Activated naive CD8-positive, alpha-beta T cell treated with anti-CD3 and anti-CD28 coated beads for 36 hours (primary cell): ENCODE measurements at regions not wholly inside any gene's neighbourhood (a gene's known extent, or its start where the extent isn't known, plus 50 kb on each side); places are given as distances from the start of the nearest gene placed in this dataset.

ENCODE experiments used
- DNase-seq: peaks from one replicate; pipeline ENCODE4 v3.0.0; 2021
- H3K27ac Mint-ChIP-seq: one replicate; pipeline ENCODE4 v1.8.0; 2022; ENCODE audit warnings: mild to moderate bottlenecking, moderate library complexity, mixed read lengths
- H3K27me3 Mint-ChIP-seq: one replicate; pipeline ENCODE4 v1.8.0; 2022; ENCODE audit warnings: mild to moderate bottlenecking, mixed read lengths
- H3K36me3 Mint-ChIP-seq: one replicate; pipeline ENCODE4 v1.8.0; 2021; ENCODE audit warnings: mild to moderate bottlenecking, mixed read lengths
- H3K4me1 Mint-ChIP-seq: one replicate; pipeline ENCODE4 v1.8.0; 2021; ENCODE audit warnings: mixed read lengths
- H3K4me3 Mint-ChIP-seq: one replicate; pipeline ENCODE4 v1.8.0; 2022; ENCODE audit warnings: mild to moderate bottlenecking, moderate library complexity, mixed read lengths
- H3K9me3 Mint-ChIP-seq: one replicate; pipeline ENCODE4 v1.8.0; 2022; ENCODE audit warnings: mixed read lengths

DNA sequence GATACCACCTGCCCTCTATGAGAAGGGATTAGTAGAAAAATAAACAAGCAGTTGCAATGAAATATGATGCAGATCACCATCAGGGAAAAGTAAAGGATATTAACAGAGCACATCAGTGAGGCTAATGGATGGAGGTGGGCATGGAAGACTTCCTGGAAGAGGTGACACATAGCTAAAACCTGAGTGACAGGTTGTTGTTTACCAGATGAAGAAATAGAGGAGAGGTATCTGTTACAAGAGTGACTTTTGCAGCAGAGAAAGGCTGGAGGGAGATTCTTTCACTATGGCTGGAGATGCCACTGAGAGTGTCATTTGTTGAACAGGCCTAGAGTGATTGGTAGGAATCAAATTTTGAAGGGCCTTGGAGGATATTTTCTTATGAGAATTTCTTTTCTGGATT, 646.2 kb downstream of the GATA3 start:
- Mint-ChIP-seq H3K9me3 (peaks cover 1% of the 10 kb centered on the region), H3K27me3 (no peaks in the 10 kb centered on the region), H3K4me3 (no peak overlapping the region), H3K4me1 (no peaks in the 10 kb centered on the region), H3K36me3 (no peaks in the 10 kb centered on the region), H3K27ac (no peak overlapping the region)
- DNase-seq: no peak

DNA sequence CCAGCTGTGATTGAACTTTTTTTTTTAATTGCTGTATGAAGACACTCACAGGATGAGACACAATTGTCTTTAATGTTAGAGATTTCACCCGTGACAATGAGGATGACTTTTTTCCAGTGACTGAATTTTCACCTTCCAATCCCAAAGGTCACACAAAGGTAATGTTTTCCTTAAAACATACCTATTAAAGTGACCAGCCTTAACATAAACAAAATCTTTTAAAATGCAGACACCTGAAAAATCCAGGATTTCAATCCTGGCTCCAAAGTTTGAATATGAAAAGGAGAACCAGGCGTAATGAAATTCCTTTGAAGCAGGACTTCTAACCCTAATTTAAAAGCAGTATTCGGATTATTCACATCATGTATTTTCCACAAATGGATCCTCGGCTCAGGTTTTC, 647.7 kb downstream of the GATA3 start:
- no peak for DNase-seq
- Mint-ChIP-seq H3K9me3 (no peaks in the 10 kb centered on the region), H3K36me3 (no peaks in the 10 kb centered on the region), H3K4me3 (no peak overlapping the region), H3K27me3 (no peaks in the 10 kb centered on the region), H3K4me1 (no peaks in the 10 kb centered on the region), H3K27ac (no peak overlapping the region)

DNA sequence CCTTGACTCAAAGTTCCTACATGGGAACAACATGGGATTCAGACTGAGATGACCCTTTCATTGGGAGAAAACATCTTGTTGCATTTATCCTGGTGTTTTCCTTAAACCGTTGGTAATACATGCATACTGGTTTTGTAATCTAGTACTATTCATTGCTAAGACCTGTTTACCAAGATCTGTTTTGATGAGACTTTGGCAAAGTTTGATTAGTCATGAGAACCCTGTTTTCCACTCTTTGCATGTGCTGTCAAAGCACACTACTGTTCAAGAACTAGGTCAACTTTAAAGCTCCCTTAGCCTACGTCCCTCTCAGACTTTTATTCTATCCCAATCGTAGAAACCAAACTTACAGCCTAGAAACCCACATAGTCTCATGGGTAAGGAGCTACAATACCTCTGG, 650.9 kb downstream of the GATA3 start:
- DNase-seq: no peak
- Mint-ChIP-seq H3K4me3 (no peak overlapping the region), H3K4me1 (no peaks in the 10 kb centered on the region)

DNA sequence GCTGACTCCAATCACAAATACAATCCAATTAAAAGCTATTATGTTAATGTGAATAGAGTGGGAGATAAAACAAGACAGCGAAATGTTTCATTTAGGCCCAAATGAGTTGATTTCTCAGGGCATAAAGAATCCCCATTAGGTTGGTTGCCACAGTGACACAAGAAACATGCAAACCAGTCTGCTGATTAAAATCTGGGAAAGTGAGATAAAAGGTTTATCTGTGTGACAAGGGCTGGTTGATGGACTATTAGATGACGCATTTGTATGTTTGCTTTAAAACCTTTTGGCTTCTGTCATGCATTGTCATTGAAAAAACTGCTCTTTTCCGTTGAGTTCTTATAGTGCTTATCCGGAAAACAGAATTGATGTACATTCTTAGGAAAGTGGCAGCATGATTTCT, 658.2 kb downstream of the GATA3 start:
- no peak for DNase-seq
- no peaks in the 10 kb centered on the region for H3K4me1 Mint-ChIP-seq
- no peaks in the 10 kb centered on the region for H3K9me3 Mint-ChIP-seq
- H3K36me3 Mint-ChIP-seq: no peaks in the 10 kb centered on the region
- H3K27ac Mint-ChIP-seq: no peak overlapping the region
- H3K27me3 Mint-ChIP-seq: peaks cover 13% of the 10 kb centered on the region
- no peak overlapping the region for H3K4me3 Mint-ChIP-seq

More for the DNA sequence above, 650.9 kb downstream of the GATA3 start:
- Mint-ChIP-seq H3K27ac (no peak overlapping the region), H3K9me3 (no peaks in the 10 kb centered on the region), H3K27me3 (no peaks in the 10 kb centered on the region), H3K36me3 (no peaks in the 10 kb centered on the region)

DNA sequence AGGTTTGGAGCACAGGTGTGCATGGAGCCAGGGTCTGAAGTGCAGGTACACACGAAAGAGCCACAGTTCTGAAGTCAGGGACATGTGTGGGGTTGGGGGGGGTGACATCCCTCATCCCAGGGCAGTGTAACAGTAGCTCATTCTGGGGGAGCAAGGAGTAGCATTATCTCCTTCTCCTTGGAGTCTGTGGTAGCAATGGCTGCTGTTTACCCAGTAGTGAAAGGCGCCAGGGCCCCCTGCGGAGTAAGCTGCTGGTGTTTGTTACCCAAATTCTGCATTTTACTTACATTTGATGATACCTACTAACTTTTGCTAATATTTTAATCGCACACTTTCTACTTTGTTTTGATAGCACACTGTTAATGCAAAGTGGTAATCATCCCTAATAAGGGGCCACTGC, 665.5 kb downstream of the GATA3 start:
- no peak for DNase-seq
- Mint-ChIP-seq H3K9me3 (peaks cover 24% of the 10 kb centered on the region), H3K27me3 (peaks cover 3% of the 10 kb centered on the region), H3K4me1 (no peaks in the 10 kb centered on the region), H3K27ac (no peak overlapping the region), H3K36me3 (peaks cover 5% of the 10 kb centered on the region), H3K4me3 (no peak overlapping the region)

DNA sequence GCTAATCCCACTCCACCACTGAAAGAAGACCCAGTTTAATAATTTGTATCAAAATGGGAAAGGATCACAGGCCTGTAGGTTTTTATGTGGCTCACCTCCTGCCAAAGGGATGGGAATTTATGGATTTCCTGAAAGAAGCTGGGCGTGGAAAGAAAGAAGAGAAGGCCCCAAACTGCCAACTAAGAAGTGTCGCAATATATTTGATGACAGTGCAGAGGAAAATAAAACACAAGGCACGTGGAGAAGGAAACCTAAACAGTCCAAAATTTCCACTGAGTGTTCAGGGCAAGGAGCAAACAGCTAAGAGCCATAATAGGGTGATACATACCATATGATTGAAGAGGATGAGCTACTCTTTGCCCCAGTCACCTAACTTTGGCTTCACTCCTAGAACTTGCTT, 667.2 kb downstream of the GATA3 start:
- no peak for DNase-seq
- Mint-ChIP-seq H3K27ac (no peak overlapping the region), H3K4me1 (no peaks in the 10 kb centered on the region), H3K36me3 (peaks cover 5% of the 10 kb centered on the region), H3K27me3 (peaks cover 3% of the 10 kb centered on the region), H3K4me3 (no peak overlapping the region), H3K9me3 (peaks cover 24% of the 10 kb centered on the region)

DNA sequence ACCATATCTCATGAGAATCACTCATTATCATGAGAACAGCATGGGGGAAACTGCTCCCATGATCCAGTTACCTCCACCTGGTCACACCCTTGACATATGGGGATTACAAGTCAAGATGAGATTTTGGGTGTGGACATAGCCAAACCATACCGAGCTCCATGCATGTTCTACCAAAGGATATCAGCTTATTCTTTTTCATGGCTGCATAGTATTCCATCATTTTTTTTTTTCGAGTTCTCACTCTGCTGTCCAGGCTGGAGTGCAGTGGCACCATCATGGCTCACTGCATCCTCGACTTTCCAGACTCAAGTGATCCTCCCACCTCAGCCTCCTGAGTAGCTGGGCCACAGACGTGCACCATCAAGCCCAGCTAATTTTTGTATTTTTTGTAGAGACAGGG, 668.3 kb downstream of the GATA3 start:
- Mint-ChIP-seq H3K27ac (no peak overlapping the region), H3K36me3 (peaks cover 5% of the 10 kb centered on the region), H3K9me3 (peaks cover 24% of the 10 kb centered on the region), H3K4me1 (no peaks in the 10 kb centered on the region), H3K27me3 (peaks cover 3% of the 10 kb centered on the region), H3K4me3 (no peak overlapping the region)
- DNase-seq: no peak

DNA sequence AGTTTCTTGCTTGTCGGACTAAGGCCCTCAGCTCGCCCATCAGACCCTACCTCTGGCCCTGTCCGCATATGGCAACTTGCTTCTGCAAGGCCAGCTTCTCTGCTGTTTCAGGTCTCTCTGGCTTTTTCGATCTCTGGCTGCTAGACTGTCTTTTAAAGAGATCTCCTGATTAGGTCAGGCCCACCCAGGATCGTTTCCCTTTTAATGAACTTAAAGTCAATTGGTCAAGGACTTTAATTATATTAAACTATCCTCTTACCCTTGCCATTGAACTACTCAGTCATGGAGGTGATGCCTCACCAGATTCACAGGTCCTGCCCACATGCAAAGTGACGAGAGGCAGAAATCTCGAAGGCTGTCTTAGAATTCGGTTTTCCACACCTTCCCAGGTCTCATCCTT, 670.9 kb downstream of the GATA3 start:
- Mint-ChIP-seq H3K9me3 (peaks cover 7% of the 10 kb centered on the region), H3K4me1 (no peaks in the 10 kb centered on the region), H3K27me3 (peaks cover 8% of the 10 kb centered on the region), H3K27ac (no peak overlapping the region), H3K36me3 (peaks cover 3% of the 10 kb centered on the region), H3K4me3 (no peak overlapping the region)
- DNase-seq: no peak

DNA sequence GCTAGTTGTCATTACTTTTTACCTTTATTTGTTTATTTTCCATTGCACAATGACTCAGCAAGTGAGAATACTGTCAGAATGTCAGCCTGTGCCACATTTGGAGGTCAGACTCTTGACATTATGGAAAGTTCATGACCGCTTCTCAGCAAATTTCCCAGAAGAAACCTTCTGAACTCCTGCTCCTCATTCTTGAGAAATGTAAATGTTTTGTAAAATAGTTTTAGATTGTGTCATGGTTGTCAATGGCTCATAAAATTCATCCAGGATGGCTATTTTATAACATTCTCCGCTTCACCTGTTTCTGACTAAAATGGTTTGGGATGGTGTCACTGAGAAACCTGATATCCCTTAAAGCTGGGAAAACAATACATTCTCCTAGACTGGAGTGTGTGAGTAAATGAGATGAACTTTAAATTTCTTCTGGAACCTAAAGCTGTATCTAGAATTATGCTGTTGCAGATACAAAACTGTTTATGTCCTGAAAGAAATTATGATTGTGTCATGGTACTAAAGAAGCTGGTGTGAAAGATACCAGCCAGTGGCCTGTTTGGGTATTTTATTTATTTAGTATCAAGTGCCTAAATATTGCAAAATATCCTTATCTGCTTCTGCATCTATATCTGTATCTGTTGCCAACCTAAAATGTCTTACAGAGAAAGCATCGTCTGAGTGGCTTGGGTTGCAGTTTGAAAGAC, 671.7 kb downstream of the GATA3 start:
- Mint-ChIP-seq H3K36me3 (peaks cover 3% of the 10 kb centered on the region), H3K4me3 (no peak overlapping the region), H3K27me3 (peaks cover 11% of the 10 kb centered on the region), H3K9me3 (peaks cover 7% of the 10 kb centered on the region), H3K27ac (no peak overlapping the region), H3K4me1 (no peaks in the 10 kb centered on the region)
- DNase-seq: no peak

DNA sequence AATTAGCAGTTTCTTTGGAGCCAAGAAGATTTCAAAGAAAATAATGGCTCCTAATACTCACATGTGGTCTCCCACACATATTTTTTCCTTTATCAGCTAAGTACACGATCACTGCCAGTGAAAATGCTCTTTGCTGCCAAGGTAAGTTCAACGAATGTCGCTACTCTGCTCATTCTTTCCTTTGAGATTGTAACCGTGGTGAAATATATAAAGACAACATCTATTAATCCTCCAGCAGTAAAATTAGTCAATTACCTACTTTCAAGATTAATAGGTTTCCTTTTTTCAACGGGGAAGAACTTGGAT, 672.2 kb downstream of the GATA3 start:
- peaks cover 7% of the 10 kb centered on the region for H3K9me3 Mint-ChIP-seq
- no peaks in the 10 kb centered on the region for H3K4me1 Mint-ChIP-seq
- peaks cover 3% of the 10 kb centered on the region for H3K36me3 Mint-ChIP-seq

DNA sequence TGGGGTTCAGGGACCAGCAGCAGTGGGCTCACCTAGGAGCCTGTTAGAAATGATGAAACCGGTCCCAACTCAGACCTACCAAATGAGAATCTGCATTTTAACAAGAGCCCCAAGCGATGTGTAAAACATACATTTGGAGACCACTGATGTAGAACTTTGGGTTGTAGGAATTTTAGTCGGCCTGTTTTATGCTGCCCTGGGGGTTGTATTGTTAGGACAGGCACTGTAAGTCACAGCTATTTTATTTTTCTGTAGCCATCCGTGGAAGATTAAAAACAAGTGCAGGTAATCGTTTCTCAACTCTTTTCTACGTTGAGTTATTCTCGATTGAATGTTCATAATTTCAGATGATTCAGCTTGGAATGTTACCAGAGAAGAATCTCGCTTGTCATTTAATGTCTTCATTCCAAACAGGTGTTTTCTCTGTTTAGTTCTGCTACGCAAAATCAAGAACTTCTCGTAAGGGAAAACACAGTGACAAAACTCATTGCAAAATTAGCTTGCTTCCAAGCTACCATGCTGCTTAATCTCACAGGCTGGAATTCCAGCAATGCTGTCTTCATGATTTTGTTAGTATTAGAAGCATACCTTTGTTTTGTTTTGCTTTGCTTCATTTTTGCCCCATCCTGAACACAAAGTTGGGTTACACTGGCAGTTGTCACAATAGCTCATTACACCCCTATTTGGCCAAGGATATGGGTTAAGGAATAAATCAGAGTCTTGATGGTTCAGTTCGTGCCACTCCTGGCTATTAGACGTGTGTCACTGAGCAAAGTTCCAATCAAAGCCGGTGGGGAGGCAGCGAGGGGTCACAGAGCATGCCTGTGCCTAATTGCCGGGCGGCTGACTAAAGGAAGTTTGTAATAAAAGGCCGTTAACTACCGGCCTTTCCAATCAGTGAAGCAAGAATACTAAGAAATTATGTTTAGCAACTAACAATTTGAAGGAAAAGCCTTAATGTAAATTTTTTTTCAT, 676.9 kb downstream of the GATA3 start:
- H3K9me3 Mint-ChIP-seq: no peaks in the 10 kb centered on the region
- DNase-seq: no peak
- H3K36me3 Mint-ChIP-seq: no peaks in the 10 kb centered on the region
- no peak overlapping the region for H3K27ac Mint-ChIP-seq
- no peak overlapping the region for H3K4me3 Mint-ChIP-seq
- peaks cover 28% of the 10 kb centered on the region for H3K27me3 Mint-ChIP-seq
- no peaks in the 10 kb centered on the region for H3K4me1 Mint-ChIP-seq

More for the DNA sequence above, 672.2 kb downstream of the GATA3 start:
- no peak overlapping the region for H3K4me3 Mint-ChIP-seq
- DNase-seq: no peak
- H3K27ac Mint-ChIP-seq: no peak overlapping the region
- peaks cover 16% of the 10 kb centered on the region for H3K27me3 Mint-ChIP-seq

DNA sequence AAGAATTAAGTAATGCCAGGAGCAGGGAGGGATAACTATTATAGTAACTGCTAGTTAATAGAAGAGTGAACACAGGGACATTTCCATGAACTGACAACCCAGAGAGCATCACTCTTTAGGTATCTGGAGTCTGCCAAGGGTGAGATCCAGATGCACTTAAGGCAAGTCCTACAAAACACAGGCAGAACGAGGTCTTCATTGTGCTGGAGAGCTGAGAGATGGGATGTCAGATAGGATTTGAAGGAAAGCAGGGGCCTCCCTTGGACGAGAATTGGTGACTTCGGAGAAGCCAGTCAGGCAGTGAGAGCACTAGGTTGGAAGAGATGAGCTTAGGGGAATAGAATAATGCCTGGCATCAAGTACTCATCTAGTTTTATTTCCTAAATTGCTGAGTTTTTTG, 684.5 kb downstream of the GATA3 start:
- Mint-ChIP-seq H3K4me3 (no peak overlapping the region), H3K27ac (no peak overlapping the region), H3K36me3 (no peaks in the 10 kb centered on the region), H3K27me3 (peaks cover 11% of the 10 kb centered on the region), H3K9me3 (no peaks in the 10 kb centered on the region), H3K4me1 (no peaks in the 10 kb centered on the region)
- DNase-seq: no peak

DNA sequence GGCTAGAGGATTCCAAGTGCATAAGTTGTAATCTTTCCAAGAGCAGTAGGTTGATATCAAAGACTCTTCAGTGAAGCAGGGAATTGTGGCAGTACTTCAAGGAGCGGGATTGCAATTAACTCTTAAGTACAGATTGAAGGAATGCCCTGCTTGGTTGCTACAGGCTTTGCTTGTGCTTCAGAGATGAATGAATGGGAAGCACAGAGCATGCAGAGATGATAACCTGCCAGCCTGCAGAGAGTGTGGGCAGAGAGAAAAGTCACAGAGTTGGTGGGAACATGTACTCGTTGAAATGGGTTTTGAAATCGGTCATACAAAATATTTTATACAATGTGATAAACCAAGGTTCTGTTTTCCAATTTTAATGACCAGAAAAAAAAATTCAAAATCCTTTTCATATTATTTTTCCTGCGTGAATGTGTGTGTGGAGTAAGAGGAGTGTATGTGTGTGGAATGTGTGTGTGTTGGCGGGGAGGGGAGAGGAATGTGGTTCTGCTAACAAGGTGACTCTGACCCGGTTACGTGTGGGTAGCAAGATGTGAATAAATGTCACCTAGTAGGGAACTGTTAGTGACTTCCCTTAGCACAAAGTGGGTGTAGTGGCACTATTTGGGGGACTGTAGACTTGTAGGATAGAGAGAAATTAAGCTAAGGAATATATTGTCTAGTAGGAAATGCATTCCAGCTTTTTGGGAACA, 697.8 kb downstream of the GATA3 start:
- Mint-ChIP-seq H3K4me1 (no peaks in the 10 kb centered on the region), H3K36me3 (no peaks in the 10 kb centered on the region), H3K9me3 (no peaks in the 10 kb centered on the region), H3K4me3 (no peak overlapping the region), H3K27ac (no peak overlapping the region), H3K27me3 (peaks cover 20% of the 10 kb centered on the region)
- DNase-seq: no peak

DNA sequence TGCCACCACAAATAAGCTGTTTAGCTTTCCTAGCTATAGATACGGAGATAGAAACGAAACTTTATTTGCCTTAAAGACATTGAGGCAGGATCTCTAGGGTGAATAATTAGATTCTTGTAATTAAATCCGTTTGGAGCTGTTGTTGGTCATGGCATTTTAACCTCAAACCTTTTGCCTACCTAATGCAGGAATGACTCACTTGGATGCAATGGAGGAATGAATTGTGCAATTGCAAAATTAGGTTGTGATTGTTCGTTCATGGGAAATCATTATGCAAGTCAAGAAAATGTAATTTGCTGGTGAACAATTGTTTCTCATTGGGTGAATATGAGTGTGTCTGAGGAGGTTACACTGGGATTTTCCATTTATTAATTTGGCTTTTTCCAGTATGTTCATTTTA, 703.5 kb downstream of the GATA3 start:
- no peak overlapping the region for H3K4me3 Mint-ChIP-seq
- no peak for DNase-seq
- no peaks in the 10 kb centered on the region for H3K9me3 Mint-ChIP-seq
- H3K36me3 Mint-ChIP-seq: no peaks in the 10 kb centered on the region
- peaks cover 16% of the 10 kb centered on the region for H3K27me3 Mint-ChIP-seq
- H3K4me1 Mint-ChIP-seq: no peaks in the 10 kb centered on the region
- no peak overlapping the region for H3K27ac Mint-ChIP-seq

DNA sequence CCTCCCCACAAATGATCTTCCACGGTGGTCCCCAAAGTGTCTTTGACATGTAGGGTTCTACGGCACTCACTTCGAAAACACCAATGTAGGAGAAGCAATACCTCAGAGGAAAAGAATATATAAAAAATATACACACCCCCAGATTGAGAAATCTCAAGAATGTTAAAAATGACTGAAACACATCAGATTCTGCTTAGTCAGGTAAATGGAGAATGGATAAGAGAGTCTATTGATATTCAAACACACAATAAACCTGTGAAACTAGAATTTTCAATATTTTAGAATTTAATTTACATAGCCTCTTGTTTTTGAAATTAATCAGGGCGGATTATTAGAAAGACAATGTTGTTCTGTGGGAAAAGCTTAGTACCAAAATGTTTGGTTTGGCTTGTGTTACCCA, 712.4 kb downstream of the GATA3 start:
- DNase-seq: no peak
- H3K9me3 Mint-ChIP-seq: no peaks in the 10 kb centered on the region
- no peaks in the 10 kb centered on the region for H3K4me1 Mint-ChIP-seq
- no peak overlapping the region for H3K27ac Mint-ChIP-seq
- no peak overlapping the region for H3K4me3 Mint-ChIP-seq
- H3K36me3 Mint-ChIP-seq: no peaks in the 10 kb centered on the region
- H3K27me3 Mint-ChIP-seq: no peaks in the 10 kb centered on the region
